AG09309 (cell line): ENCODE measurements at regions not wholly inside any gene's neighbourhood (a gene's known extent, or its start where the extent isn't known, plus 50 kb on each side); places are given as distances from the start of the nearest gene placed in this dataset.

Source experiments
- DNase-seq: peaks from one replicate; pipeline ENCODE4 v3.0.0-alpha.2; 2010; ENCODE audit warnings: low read depth
- H3K4me3 ChIP-seq: 2 replicates; pipeline ENCODE4 v1.5.1; 2011; ENCODE audit warnings: mild to moderate bottlenecking, low read depth, low read length, moderate library complexity; ENCODE audit not compliant: control insufficient read depth
- CTCF ChIP-seq: IDR thresholded peaks from 2 replicates; pipeline ENCODE4 v1.5.1; 2011; ENCODE audit warnings: mild to moderate bottlenecking, low read depth, low read length, inconsistent platforms; ENCODE audit not compliant: insufficient read depth, control insufficient read depth; ENCODE audit errors: missing control alignments

GRCh38 chr12:46523446-46523845, 150.9 kb upstream of the SLC38A2 start:
- no peak for DNase-seq
- TF ChIP-seq CTCF: no peak
- H3K4me3 ChIP-seq: peak overlapping the region; percentile 6; the same call in 1 of the 2 replicates

- TF ChIP-seq CTCF: no peak
- no peak for DNase-seq
These were observed 149.5 kb upstream of the SLC38A2 start for GRCh38 chr12:46522071-46522470.

GRCh38 chr12:46521145-46521544, 148.6 kb upstream of the SLC38A2 start:
- DNase-seq: no peak
- no peak for TF ChIP-seq CTCF
- H3K4me3 ChIP-seq: no peak overlapping the region

More at GRCh38 chr12:46522071-46522470, 149.5 kb upstream of the SLC38A2 start:
- H3K4me3 ChIP-seq: no peak overlapping the region

GRCh38 chr12:46519407-46519806, 146.8 kb upstream of the SLC38A2 start:
- DNase-seq: no peak
- H3K4me3 ChIP-seq: no peak overlapping the region
- TF ChIP-seq CTCF: no peak

- H3K4me3 ChIP-seq: no peak overlapping the region
- TF ChIP-seq CTCF: no peak
- DNase-seq: no peak
These were observed 146.2 kb upstream of the SLC38A2 start for GRCh38 chr12:46518729-46519128.

- no peak overlapping the region for H3K4me3 ChIP-seq
- no peak for TF ChIP-seq CTCF
- DNase-seq: no peak
These were observed 145.6 kb upstream of the SLC38A2 start for GRCh38 chr12:46518169-46518568.

GRCh38 chr12:46517579-46517962, 145.0 kb upstream of the SLC38A2 start:
- DNase-seq: no peak
- no peak for TF ChIP-seq CTCF
- H3K4me3 ChIP-seq: no peak overlapping the region
